T-helper 9 cell (primary cell): ENCODE measurements at regions not wholly inside any gene's neighbourhood (a gene's known extent, or its start where the extent isn't known, plus 50 kb on each side); places are given as distances from the start of the nearest gene placed in this dataset.

Experiments
- DNase-seq: peaks from one replicate; pipeline ENCODE4 v3.0.0-alpha.2; 2020

DNA sequence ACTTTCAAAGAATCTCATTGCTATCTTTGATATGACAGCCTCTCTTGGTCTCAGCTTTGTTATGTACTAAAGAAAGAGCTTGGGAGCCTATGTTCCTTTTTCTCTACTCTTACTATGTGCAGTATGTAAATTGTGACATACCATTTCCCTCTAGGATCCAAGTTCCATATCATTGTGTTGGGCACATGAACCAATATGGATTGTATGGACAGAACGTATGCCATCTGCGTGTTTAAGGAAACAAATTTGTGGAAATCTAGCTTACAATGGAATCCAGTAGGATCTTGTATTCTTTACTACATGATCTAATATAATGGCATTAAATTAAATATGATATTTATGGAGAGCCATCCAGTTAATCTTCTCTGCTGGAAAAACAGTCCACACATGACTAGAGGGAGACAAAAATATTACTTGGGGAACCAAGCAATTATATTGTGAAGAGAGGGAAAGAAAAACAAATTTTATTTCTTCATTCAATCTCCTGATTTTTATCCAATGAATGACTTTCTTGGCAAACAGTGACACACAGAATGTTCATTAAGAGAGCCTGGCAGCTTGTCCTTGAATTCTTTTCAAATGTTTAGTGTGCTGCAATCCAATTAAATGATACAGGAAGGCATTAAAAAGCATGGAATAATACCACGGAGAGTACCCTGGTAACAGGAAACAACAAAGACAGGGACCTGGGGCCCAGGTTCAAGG, 106.5 kb upstream of the DAB1 start:
- no peak for DNase-seq

DNA sequence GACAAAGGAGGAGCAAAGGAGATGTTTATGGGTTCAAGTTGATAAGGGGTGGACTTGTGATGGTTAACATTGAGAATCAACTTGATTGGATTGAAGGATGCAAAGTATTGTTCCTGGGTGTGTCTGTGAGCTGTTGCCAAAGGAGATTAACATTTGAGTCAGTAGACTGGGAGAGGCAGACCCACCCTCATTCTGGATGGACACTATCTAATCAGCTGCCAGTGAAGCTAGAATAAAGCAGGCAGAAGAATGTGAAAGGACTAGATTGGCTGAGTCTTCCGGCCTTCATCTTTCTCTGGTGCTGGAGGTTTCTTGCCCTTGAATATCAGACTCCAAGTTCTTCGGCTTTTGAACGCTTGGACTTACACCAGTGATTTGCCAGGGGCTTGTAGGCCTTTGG, 98.7 kb upstream of the DAB1 start:
- no peak for DNase-seq

DNA sequence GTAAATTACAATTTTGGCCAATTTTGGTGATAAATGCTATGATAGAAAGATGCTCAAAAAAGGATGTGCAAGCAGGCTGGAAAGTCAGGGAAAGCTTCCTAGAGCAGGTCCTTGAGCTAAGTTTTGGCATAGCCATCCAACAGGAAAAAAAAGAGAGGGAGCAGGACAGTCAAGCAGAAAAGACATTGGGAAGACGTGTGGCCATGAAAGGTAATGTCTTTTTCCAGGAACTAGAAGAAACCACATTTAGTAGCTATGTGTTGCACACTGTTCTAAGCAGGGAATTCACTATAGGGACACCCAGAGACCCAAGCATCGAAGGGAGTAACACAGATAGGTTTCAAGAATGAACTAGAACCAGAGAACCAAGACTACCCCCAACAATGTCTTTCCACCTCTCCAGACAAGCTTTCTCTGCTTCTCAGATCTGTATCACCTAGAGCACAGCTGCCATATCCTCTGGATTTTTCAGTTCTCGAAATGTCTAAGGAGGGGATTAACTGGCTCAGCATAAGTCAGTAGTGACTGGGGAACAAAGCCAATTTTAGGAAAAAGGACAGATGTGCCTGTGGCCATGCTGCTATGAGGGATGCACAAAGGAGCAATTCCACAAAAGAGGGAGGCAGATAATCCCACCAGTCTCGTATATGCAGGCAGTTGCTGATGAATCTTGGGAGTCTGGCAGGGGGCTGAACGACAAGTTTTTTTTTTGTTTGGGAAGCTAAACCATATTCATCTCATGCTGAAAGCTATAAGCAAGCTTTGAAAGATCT, 97.1 kb upstream of the DAB1 start:
- no peak for DNase-seq

DNA sequence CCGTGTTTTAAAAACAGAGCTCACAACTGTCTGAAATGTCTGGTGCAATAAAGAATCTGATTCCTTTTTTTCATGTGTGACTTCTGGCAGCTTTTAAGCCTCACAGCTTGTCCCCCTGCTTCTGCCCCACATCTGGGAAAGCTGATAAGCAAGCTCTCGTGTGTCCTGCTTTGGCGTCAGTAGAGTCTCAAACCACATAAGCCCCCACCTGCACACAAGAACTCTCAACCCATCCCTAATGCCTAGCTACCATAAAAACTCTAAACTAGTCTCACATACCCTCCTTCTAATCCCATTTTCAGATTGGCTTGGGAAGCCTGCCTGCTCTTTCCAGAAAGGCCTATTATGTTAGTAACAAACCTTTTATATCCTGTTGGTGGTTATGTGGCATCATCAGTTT, 94.6 kb upstream of the DAB1 start:
- DNase-seq: no peak

DNA sequence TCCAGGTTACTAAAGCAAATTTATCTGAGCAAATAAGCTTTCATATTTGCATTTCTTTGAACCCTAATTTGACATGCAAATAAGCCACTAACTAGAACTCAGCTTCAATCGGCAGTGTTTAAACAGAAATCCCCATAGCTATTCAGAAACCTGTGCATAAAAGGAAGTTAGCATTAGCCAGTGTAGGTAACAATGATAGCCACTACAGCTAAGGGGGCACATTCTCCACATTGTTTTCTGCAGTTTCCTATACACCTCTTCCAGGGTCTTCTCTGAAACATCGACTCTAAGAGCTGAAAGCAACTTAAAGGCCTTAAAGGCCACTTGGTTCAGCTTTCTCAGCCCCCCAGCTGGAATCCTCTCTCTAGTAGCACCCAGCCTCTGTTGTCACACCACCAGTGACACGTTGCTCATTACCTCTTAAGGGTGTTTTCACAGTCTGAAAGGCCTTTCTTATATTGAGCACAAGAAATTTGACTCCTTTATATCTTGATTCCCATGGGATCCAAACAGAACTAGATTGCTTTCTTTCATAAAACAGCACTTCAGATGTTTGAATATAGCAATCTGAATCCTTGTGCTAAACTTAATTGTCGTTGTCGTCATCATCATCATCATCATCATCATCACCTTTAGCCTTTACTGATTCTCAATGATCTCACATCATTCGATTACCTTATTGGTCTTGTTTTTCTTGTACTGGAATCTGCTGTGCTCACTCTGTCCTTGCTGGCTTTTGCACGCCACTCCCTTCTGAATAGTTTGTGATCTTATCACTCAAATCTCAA, 93.9 kb upstream of the DAB1 start:
- DNase-seq: no peak

DNA sequence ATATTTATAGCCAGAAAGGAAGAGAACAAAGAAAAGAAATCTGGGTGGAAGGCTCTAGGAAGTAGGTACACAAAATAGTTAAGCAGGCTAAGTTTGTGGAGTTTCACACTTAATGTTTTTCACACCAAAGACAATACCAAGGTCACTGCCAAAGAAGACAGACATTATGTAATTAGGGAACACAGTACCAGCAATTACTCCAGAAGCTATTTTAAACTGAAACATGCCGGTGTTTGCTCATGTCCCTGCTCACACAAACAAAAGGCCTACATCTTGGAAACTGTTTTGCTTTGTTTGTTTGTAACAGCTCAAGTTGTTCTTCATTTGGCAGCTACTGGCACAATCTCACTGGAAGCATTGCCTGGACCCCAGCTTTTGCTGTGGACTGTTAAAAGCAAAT, 88.5 kb upstream of the DAB1 start:
- no peak for DNase-seq

DNA sequence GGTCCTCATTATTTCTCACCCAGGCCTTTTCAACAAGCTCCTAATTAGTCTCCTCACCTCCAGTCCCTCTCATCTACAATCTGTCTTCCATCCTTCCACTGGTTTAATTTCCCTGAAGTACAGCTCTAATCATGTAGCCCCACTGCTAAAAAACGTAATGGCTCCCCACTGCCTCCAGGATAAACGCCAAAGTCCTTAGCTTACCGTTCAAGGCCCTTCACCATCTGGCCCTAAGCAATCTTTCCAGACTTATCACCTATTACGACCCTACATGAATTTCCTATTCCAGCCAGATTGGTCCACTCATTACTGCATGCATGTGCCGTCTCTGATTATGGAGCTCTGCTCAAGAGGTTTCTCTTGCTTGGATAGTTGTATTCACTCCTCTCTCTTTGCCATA, 83.1 kb upstream of the DAB1 start:
- DNase-seq: no peak

DNA sequence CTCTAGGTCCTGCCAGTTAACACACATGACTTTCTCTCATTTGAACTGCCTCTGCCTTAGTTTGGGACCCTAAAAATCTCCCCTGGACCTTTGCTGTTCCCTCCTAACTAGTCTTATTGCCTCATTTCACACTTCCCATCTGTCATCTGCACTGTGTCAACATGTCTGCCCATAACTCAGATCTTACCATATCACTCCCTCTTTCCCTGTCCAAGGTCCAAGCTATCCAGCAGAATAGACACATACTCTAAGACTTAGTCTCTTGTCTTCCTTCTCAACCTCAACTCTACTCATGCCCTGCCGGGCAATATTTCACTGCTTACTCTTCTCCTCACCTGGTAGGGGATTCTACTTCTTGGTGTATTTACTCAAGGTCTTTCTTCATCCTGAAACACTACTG, 79.5 kb upstream of the DAB1 start:
- no peak for DNase-seq

DNA sequence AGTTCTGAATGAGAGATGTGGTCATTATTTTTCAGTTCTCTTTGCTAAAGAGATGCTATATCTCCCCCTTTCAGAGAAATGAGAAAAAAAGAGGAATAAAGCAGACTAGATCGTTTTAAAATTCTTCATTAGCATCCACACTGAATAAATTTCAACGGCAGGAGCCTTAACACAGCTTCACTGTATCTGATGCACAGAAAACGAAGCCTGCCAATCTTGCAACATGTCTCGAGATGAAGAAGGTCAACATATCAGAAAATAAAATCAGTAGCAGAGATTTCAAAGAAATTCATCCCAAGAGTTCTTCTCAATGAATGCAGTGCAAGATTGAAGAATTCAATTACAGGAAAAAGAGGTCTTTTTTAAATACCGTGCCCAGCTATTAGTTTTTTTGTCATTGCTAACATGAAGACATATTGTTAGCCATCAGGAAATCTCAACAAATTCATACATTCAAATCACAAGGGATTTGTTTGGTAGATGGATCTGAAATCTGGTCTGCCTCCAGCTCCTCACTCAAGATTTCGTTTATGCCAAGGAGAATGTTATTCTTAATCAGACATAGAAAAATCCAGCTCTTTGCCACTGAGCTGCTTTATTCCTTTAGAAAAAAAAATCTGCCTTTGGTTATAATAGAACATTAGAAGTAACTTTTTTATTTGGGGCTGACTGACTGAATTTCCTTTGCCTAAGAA, 76.4 kb upstream of the DAB1 start:
- DNase-seq: no peak

DNA sequence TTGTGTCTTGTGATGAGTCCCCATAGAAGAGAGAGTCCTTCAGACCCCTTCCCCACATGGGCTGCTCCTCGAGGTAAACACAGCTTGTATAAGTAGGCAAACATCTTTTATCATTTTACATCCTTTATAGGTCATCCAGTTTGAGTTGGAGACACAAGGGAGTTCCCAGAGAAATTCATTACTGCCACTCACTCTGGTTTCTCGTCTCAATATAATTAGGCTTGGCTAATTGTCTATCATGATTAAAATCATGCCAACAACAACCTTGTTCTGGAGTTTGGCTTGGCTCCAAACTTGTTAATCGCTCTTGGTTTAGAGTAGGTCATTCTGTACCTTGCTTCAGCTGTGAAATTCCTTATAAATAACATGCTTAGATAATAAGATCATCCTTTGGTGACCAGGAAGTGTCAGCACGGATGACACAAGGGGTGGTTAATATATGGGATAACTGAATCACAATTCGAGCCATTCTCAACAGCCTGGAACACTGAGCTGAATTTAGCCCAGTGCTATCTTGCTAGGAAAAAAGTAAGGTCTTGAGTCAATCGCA, 70.7 kb upstream of the DAB1 start:
- DNase-seq: no peak

DNA sequence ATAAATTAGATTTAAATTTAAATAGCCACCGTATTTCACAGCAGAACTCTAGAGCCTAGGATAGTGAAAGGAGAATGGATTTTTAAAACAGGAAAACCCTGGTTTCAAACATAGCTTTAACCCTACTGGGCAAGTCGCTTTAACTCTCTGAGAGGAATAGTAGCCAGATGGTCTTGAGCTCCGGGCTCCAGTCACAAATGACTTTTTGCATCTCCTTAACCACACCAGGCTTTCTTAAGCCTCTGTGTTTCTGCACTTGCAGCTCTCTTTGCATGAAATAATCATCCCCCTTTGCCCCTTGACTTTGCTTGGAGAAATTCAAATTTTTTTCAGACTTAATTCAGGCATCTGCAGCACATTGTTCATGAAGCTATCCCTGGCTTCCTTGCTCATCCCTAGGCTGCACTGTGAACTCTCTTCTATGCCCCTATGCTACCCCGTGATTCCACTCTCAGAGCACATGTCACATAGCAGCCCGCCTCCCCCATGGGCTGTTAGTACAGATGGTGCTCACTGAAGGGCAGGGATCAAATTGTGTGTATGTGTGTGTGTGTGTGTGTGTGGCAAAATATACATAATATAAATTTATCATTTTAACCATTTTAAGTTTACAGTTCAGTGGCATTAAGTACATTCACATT, 68.8 kb upstream of the DAB1 start:
- no peak for DNase-seq

DNA sequence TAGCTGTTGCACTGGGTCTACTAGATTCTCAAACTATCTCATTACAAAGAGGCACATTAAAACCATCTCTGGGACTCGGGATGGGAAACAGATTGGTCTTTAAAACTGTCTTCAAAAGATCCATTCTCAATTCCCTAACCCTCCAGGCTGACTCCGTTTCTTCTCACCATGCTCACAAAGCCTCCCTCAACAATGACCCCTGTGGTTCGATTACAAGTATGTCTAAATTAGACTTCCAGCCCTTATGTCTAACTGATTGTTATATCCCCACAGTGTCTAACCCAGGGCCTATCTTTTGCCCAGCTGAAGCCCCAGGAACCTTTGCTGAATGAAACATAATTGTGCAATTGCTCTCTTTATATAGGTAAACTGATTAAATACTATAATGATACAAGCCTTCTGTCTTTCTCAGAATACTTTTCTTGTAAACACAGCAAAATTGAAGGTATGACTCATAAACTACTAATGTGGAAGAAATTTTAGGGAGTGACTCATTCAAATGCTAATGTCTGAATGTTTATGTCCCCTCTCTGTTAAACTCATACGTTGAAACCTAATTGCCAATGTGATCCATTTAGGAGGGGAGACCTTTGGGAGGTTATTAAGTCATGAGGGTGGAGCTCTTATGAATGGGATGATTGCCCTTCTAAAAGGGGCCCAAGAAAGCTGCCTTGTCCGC, 65.6 kb upstream of the DAB1 start:
- DNase-seq: no peak

DNA sequence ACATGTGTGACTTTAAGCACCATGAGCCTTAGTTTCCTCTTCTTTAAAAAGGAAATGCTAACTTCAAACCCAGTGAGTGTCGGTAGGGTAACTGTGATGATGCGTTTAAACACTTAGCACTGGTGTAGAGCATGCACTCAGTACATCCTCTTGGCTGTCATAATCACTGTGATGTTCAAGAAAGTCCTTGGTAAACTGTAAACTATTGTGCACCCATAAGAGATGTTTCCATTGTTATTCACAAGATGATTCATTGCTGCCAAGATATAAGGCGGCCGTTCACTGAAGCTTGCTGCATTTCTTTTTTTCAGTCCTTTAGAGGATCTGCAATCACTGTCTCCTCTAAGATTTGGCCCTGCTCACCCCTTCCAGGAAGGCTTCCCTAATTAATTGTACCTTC, 61.8 kb upstream of the DAB1 start:
- no peak for DNase-seq

DNA sequence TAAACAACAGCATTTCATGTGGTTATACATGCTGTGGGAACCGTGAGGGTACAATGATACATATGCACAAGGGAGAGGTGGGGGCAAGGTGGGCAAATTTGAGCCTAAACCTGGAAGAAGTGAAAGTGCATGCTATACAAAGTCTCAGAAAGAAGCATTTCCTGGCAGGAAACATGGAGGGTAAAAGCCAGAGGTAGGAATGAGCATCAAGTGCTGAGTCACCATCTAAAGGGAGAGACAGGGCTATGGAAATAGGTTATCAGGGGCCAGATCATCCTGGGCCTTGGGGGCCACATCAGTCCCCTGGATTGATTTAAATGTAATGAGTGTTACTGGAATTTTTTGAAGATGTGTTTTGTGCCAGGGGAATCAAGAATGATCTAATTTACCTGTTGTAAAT, 60.1 kb upstream of the DAB1 start:
- DNase-seq: no peak

DNA sequence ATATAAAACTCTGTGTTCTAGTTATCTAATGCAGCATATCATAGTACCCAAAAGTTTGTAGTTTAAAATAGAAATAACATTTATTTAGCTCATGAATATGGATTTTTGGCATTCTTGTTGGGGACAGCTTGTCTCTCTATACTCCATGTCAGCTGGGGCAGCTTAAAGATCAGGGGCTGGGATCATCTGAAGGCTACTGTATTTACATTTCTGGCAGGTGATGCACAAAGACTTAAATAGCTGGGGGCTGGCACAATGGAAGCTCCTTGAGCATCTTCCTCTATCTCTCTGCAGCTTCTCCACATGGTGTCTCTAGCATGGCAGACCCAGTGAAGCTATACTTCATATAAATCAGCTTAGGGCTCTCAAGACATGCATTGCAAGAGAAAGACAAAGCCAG, 55.6 kb upstream of the DAB1 start:
- DNase-seq: no peak

DNA sequence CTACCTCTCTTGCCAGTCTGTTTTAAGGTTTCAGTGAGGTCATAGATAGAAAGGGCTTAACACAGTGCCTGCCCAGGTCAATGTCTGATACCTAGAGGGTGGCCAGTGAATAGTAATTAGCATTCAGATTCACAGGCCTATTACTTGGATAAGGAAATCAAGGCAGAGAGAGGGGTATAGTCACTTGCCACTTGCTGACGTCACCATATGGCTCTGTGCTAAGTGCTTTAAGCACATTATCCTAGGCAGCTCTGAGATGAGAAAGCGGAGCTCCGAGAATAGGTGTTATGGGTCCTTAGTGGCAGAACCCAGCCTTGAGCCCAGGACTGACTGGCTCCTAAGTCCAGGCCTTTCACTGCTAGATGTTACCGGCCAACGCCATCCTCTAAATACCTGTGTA, 51.5 kb upstream of the DAB1 start:
- no peak for DNase-seq

DNA sequence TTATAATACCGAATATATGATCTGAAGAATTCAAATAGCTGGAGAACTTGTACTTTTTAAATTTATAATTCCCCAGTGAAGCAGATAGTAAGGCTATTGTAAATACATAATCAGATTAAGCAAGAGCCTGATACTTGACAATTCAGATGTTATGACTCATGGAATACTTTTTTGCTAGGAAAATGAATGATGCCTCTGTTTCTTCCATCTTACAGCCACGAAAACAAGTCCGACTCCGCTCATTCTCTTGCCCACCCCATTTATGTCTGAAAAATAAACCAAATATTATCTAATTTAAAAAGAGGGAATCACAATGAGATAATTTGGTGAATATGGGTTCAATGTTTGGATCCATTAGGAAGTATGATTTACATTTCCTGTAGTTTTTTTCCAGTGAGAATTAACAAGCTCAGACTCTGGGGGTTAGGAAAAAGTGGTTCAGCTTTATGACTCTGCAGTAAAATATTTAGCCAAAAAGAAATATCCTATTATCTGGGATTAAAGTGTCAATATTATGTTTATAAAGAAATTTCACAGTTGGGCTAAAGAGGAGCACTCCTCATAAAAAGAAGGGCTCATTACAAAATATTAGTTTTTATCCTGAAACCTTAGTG, 50.4 kb upstream of the DAB1 start:
- no peak for DNase-seq
